ENCODE measurements at regions not wholly inside any gene's neighbourhood (a gene's known extent, or its start where the extent isn't known, plus 50 kb on each side); places are given as distances from the start of the nearest gene placed in this dataset.

- no peak for TF ChIP-seq ATF2 (IDR thresholded peaks at IDR 0.05; ENCODE audit: low read length)
- no peak for TF ChIP-seq SP4 (IDR thresholded peaks at IDR 0.05; ENCODE audit: low read length)
- TF ChIP-seq TAF7 (optimal IDR thresholded peaks at IDR 0.05; ENCODE audit: borderline replicate concordance, low read depth, low read length), result no peak
- TF ChIP-seq MAFK (IDR thresholded peaks at IDR 0.05; ENCODE audit: low read depth, low read length), result no peak
- no peak for TF ChIP-seq SP1 (IDR thresholded peaks at IDR 0.05; ENCODE audit: low read depth, low read length)
- TF ChIP-seq ATF3 (IDR thresholded peaks at IDR 0.05; ENCODE audit: insufficient read depth, low read depth, low read length), result no peak
- TF ChIP-seq BACH1 (IDR thresholded peaks at IDR 0.05; ENCODE audit: low read length), result no peak
- no peak for TF ChIP-seq GABPA (IDR thresholded peaks at IDR 0.05; ENCODE audit: borderline replicate concordance, insufficient read depth, low read length)
Measured at GRCh38 chr10:108709927-108710722, 1213.2 kb downstream of the XPNPEP1 start (continued).
